NCI-H1436 (cell line): ENCODE measurements at regions not wholly inside any gene's neighbourhood (a gene's known extent, or its start where the extent isn't known, plus 50 kb on each side); places are given as distances from the start of the nearest gene placed in this dataset.

ENCODE experiments used
- DNase-seq: peaks from one replicate; lab custom pipeline; 2025; lab: John Stamatoyannopoulos, UW

DNA sequence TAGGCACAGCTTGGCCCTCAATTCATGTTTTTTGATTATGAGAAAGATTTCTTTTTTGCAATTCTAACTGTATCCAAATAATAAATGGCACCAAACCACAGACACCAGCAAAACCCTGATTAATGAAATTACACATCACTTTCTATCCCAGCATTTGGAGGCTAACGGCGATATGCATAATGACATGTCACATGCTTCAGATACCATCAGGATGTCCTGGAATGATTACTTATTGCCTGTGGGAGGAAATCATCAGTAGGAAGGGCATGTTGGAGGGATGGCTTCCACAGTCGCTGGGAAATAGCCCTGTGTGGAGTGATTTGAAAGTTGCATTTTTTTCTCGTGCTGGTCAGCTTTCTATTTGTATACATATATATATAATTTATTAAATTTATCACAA is 121.7 kb downstream of the CMPK2 start:
- DNase-seq: no peak

DNA sequence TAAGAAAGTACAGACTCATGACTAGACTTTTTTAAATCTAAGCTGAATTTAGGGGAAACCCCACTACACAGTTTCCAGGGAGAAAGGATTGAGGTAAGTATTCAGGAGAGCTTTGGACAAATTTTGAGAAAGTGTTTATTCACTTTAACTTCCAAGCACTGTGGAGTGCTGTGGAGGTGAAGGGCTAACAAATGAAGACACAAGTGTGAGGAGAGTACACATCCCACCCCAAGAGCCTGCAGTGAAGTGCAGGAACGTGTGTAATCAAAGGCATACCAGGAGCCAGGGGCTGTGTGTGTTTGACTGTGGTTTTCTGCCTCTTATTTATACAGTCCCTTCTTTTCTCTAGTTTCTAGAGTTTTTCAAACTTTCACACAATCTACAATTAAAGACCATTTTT is 118.3 kb downstream of the CMPK2 start:
- DNase-seq: no peak

DNA sequence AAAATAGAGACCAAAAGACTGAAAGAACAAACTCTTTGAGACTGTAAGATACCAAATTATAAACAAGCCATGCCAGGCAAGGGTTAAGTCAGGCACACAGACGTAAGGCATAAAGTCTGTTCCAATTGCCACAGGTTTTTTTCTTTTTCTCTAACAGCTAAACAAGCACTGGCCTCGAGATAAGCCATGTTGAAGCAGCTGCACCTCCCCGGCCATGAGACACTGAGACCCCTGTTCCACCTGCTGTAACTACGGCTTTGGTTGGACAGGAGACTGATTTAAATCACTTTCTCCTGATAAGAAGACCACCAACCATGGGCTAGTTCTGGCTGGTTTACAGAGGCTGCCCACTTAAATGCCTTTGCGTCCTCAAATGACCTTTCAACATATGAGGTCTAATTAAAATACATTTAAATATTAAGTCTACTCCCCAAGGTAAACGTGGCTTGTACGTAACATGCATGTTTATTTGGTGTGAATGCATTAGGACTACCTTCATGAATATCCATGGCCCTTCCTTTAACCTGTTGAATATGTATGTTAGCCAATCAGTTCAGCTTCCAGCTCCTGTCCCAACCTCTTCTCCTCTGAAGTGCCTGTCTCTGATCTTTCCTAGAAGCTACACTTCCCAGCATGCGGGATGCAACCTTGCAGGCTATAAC is 117.2 kb downstream of the CMPK2 start:
- DNase-seq: no peak

DNA sequence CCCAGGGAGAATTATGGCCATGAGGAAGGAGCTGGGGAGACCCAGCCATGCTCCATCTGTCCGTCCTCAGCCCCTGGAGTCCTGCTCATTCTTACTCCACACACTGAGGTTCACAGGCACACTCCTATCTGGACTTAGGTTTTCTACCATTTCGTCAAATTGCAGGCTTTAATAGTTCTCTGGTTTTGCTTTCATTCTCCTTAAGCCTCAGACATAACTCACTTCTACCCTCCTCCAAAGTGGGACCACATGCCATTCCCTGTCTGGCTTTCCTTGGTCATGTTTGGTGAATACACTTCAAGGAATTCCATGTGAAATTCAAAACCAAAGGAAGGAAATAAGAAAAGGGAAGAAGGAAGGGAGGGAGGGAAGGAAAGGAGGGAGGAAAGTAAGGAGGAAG is 115.7 kb downstream of the CMPK2 start:
- DNase-seq: no peak

DNA sequence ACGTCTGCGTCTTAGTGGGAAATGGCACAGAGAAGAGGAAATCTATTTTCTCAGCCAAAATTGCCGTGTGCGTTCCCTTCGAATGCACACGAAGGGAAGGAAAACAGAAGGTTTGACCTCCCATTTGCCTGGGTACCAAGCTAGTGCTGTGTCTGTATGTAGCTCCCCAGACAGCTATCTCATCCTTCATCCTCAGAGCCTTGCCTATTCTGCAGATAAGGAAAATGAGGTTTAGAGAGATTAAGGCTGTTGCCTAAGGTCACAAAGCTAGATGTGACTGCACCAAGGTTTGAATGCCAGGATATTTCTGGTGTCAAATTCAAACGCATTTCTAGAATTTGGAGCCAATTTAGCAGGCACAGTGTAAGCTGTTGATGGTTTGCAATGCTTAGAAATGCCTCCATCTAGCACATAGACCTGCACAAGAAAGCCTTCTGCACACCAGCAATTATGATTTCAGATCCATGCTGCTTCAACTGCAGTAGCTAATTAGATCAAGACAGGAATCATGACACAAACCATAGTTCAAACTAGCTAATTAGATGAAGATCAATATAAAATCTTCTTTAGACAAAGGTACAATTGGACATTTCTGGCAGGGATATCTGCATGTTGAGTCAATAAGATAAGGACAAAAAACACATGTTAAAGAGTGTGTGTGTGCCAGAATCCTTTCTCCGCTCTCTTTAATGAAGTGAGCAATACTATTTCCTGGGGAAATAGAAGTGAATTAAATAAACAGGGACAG is 115.1 kb downstream of the CMPK2 start:
- DNase-seq: no peak

DNA sequence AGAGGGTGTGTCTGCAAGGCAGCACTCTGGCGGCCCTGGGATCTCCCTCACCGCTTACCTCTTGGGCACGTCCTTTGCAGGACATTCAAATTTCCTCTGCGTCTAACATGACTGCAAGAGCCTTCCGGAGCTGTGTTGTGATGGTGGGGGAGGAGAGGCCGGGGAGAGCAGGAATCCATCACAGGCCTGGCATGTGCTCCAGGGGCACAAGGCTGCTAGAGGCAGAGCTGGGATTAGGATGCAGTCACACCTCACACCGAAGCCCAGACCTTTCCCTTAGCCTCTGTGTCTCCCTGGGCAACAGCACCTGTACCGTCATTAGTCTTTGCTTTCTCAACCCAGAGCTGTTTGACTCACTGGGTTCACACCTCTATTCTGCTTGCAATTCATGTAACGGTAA is 111.3 kb downstream of the CMPK2 start:
- DNase-seq: no peak

DNA sequence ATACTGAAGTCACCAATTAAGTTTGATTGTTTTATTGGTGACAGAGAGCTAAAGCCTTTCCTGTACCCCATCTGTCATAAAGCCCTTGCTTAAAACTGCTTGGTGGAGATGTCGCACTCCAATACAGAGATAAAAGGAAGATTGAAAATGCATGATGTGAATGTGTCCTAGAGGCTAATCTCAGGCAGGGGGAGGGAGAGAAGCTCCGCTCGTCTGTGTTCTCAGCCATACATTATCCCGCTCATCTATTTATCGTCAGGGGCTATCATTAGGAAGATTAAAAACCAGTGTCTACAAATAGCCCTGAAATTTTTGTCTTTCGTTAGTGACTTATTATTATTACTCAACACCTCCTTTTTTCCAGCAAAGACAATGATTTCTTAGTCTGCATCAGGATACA is 110.3 kb downstream of the CMPK2 start:
- no peak for DNase-seq

DNA sequence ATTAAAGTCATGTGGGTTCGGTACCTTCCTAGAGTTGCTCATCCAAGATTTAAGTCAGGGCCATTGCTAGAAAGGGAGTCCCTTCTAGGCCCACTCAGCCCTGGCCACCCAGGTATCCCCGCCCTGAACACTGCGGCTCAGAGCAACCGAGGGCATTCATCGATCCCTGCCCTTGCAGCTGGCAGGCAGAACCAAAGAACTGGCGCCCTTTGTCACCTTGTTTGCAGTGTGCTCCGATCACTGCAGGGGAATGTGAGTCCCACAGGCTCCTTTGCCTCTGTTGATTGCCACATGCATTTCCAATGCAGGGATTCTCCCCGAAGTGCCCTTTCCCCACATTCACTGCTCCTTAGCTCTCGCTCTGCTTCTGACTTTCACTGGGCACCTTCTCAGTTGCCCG is 108.5 kb downstream of the CMPK2 start:
- DNase-seq: no peak

DNA sequence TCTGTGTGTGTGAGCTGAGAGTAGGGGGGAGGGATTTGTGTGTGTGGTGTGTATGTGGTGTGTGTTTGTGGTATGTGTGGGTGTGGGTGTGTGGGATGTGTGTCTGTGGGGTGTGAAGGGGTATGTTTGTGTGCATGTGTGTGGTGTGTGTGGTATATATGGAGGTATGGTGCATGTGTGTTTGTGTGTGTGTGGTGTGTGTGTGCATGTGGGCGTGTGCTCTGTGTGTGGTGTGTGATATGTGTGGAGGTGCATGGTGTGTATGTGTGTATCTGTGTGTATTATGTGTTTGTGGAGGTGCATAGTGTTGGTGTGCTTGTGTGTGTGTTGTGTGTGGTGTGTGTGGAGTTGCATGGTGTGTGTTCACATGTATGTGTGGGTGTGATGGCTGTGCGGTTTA is 106.0 kb downstream of the CMPK2 start:
- DNase-seq: no peak

DNA sequence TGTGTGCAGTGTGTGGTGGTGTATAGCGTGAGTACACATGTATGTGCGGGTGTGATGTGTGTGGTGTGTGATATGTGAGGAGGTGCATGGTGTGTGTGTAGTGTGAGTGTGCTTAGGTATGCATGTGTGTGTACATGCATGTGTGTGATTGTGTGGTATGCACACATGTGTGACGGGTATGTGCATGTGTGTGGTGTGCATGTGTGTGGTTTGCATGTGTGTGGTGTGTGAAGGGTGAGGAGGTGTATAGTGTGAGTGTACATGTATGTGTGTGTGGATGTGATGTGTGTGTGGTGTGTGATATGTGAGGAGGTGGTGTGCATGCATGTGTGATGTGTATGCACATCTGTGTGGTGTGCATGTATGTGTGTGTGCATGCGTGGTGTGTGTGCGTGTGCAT is 105.6 kb downstream of the CMPK2 start:
- no peak for DNase-seq

DNA sequence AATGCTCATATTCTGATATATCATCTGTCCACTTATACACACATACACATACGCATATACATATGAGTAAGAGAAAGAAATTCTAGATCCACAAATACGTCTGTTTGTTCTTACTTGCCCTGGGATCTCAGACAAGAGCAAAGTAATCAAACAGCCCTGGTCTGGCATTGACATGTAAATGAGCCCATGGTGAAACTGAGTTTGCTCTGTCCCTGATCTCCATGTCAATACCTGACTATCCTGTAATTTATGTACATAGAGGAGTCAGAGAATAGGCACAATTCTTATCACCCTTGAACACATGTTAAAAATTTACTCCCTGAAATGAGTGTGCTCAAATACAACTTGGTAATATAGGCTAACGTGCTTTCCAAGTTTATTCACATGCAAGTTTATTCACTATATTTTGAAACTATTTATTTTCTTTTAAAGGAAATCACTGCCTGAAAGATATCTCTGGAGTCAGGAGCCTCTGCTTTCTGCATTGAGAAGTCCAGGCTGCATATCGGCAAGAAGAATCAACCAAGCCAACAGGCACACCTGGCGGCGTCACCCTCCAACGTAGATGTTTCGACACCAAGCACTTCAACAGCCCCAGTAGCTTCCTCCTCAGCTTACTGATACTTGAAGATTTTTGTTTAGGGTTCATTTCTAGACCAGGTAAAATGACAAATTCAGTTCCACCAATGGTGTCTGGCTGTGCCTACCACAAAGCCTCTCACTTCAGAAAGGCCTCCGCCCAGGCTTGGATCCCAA is 100.6 kb downstream of the CMPK2 start:
- no peak for DNase-seq

DNA sequence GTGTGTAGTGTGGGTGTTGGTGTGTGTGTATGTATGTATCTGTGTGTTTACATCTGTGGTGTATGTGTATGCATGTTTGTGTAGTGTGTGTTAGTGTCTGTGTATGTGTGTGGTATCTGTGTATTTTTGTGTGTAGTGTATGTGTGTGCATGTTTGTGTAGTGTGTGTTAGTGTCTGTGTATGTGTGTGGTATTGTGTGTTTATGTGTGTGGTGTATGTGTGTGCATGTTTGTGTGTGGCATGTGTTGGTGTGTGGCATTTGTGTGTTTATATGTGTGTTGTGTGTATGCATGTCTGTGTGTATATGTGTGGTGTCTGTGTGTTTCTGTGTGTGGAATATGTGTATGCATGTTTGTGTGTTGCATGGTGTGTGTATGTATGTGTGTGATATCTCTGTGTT is 96.4 kb downstream of the CMPK2 start:
- DNase-seq: no peak

DNA sequence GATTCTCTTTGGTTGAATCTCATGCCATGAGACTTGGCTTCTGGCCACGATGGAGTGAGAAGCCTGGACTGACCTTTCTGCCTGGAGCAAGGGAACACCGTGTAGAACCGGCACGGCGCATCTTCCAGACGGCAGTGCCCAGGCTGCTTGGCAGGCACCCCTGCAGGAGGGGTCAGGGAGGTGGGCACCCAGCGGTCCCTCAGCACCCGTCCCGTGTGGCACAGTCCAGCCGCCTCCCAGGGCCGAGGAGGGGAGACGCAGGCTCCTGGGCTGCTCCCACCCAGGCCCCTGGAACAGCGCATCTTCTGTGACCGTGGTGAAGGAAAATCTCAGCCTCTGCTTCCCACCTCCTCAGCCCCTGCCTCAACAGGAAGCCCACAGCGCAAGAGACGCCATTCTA is 95.7 kb downstream of the CMPK2 start:
- DNase-seq: no peak

DNA sequence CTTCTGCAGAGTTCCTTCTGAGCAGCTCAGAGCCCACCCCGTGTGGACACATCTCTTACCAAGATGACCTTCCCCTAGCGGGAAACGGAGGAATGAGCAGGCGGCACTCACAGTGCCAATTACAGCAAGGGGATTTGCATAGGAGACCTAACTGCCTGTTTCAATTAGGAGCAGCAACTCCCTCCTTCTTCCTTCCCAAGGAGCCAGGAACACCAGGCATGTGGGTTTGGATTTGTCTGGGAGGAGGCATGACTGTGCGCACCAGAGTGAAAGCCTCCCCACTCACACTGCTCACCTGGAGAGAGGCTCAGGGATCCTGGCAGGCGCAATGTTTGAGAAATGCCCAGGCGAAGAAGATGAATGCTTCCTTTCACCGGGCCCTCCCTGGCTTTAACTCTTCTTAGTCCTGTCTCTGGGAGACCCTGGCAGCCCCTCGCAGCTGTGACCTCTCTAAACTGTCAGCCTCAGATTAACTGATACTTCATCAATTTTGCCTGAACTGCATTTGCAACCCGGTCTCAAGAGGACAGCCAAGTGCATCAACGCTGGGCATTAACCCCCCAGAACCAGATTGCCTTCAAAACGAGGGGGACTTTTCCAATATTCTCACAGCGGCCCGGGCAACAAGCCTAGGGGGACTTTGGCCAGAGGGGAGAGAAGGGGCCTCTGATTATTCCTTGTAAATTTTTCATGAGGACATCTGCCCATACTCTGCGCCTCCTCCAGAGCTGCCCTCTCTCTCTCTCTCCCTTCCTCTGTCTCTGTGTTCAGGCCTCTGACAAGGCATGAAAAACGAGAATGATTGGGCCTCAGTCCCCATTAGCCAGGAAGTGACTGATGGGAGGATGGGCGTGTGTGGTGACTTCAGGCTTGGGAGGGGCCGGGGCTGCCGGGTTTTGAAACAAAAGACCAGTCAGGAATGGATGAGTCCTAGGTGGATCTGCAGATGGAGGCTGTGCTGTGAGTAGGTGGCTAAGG is 93.8 kb downstream of the CMPK2 start:
- peak; percentile 30 for DNase-seq

DNA sequence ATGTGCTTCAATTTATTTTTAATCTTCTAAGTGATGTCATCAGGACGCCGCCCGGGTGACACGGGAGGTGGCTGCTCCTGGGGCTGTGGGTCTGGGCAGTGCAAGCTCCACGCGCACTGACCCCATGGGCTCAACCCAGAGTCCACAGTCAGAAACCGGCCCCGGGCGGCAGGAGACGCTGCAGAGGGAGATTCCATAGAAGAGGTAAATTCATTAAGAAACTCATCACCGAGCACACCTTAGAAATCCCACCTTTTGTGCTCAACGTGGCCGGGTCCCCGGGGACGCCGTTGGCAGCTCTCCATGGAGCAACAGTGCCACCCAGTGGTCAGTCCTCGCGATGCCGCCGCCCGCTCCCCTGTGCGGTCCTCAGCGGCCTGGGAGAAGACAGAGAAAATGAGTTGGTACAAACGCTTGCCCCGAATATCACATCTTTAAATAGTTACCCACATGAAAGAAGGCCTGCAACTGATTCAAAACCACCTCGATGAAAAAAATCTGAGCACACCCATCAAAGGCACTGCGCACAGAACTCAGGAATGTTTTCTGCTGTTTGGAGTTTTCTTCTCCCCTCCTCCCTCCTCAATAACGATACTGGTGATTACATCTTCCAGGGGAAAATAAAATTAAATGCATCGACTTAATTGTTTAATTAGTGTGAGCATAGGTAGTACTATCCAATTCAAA is 92.6 kb downstream of the CMPK2 start:
- peak; percentile 76 for DNase-seq

DNA sequence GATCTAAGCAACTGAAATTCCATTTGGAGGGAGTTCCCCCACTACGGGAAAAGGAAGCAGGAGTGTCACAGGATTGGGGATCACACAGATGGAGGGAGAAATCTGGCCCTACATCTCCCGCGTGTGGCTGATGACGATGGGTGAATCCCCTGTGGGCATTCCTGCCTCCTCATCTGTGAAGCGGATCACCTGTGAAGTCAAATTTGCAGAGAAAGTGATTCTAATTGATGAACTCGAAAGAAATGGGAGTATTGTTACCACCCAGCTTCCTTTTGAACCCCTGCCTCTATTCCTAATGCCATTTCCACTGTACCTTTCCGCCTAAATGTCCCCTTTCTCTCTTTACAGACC is 92.0 kb downstream of the CMPK2 start:
- DNase-seq: no peak

DNA sequence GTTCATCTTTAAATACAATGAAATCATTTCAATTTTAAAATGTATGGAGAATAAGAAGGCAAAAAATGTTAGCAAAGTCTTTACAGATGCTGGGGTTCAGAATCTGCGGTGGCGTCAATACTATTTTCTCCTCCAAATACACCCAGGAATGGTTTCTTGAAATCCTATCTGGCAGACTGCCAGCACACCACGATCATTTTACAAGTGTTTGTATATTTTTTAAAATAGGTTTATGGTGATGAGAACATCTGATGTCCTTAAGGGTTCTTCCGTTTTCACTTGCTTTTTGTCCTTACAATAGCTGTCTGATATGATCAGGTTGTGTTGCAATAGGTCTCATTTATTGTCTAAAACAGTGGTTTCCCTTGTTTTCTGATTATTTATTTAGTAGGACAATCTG is 89.6 kb downstream of the CMPK2 start:
- no peak for DNase-seq

DNA sequence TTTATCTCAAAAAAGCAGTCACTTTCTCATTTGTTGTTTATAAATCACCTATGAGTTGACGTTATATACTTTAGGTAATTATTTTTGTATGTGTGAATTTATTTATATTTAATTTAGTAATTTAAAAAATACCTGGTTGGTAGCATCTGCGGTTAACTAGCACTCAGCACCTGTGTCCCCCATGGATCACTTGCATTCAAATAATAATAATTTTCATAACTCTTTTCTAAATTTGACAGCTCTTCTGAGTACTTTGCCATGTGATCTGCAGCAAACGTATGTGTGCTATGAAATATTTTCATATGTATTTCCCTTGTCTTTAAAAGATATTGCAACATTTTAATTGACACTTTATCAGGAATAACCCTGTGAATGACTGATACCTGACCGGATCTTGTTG is 88.1 kb downstream of the CMPK2 start:
- no peak for DNase-seq

DNA sequence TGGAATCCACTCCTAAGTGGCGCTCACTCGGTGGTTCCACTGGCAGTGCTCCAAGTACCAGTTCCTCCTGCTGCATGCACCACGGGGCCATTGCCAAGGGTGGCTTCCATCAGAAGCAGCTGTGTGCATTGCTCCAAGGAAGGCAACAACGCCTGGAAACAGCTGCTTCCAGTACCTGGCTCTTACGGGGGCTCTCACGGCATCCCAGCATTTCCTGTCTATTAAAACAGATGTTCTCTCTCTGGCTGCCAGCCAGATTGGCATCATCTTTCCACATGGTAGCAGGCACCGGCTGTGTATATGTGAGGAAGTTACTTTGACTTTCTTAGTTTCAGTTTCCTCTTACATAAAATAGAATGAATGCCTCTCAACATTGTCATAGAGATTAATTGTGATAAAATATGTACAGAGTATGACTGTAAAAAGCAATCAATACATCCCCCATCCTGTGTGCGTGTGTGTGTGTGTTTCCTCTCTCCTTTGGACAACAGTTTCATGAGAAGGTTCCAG is 84.9 kb downstream of the CMPK2 start:
- DNase-seq: peak; percentile 18

DNA sequence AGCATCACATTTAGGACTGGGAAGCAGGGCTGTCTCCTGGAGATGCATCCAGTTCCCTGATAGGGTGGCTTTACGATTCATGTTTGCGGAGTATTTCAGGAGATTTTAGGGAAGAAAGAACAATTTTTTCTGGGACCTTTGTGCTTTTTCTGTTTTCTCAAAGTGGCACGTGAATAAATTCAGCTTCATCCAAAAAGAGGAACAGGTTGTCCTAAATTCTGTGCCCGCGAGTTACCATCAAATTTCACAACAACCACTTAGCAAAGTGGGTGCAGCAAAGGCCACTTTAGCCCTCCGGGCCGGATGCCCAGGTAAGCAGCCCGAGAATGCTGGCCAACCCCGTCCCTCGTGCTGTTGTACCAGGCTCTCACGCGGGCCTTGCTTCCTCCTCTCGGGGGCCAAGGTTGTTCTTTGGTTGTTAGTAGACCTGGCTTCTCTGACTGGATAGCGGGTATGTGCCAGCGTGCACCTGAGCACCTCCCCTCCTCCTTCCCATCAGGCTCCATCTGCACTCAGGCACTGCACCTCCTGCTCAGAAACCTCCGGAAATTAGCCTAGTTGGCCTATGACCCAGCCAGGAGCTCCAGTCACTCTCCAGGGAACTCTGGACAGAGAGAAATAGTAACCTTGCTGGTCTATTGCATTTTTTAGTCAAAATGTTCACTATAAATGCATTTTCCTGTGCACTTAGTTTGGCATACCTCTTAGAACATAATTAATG is 83.0 kb downstream of the CMPK2 start:
- no peak for DNase-seq

DNA sequence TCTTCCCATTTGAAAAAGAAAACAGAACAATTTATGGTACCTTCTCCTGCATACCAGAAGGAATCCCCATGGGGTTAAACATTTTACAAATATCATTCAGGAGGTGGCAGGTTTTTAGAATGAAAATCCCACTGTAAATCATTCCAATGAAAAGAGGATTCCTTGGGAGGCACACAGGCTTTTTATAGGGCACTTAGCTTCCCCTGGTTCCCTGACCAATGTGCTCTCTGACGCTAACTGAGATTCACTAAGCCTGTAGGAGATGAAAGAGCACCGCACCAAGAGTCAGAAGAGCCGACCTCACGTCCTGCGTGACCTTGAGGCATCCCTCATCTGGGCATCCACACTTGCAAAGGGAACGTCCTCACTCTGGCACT is 82.5 kb downstream of the CMPK2 start:
- no peak for DNase-seq
